ENCODE measurements at regions not wholly inside any gene's neighbourhood (a gene's known extent, or its start where the extent isn't known, plus 50 kb on each side); places are given as distances from the start of the nearest gene placed in this dataset.
A peak's percentile ranks its signal among the peaks of the same experiment; 100 is the strongest.

DNA sequence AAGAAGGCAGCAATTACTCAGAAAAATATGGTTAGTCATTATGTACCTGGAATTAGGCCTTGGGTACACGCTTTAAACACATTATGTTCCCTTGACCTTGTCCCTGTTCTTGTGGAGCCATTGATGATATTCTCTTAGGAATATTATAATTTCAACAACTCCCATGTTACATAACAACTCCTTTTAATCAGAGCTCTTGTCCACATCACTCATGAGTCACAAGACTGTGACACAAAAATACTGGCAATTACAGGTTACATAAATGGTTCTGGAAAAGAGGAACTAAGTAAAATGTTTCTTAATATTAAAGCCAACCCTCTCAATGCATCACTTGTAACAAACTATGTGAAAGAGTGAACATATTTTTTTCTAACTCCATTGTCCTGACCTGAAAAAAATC lies 143.8 kb upstream of the PCLO start:
- Histone ChIP-seq H3K4me1 (ENCODE audit: control insufficient read depth, insufficient read depth, low read length) (no peaks in the 10 kb centered on the region), H3K9me3 (ENCODE audit: control insufficient read depth, low read length) (no peaks in the 10 kb centered on the region), H3K27me3 (ENCODE audit: control insufficient read depth, insufficient read depth) (no peaks in the 10 kb centered on the region), H3K4me3 (ENCODE audit: low read length) (no peak overlapping the region), H3K27ac (ENCODE audit: low read length) (no peak overlapping the region)
- DNase-seq (no peak), ATAC-seq (no peak)
- 0% methylated on average over 1 of the region's 1 CpG for WGBS
- intact Hi-C loops (cut with DNase I), result no loop called here

DNA sequence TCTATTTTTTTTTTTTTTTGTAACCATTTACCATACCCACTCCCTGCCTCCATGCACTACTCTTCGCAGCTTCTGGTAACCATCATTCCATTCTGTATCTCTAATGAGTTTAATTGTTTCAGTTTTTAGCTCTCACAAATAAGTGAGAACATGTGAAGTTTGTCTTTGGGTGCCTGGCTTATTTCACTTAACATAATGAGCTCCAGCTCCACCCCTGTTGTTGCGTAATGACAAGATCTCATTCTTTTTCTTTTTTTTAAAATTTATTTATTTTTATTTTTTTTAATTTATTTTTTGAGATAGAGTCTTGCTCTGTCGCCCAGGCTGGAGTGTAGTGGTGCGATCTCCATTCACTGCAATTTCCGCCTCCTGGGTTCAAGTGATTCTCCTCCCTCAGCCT lies 142.3 kb upstream of the PCLO start:
- no peaks in the 10 kb centered on the region for H3K4me1 ChIP-seq (ENCODE audit: control insufficient read depth, insufficient read depth, low read length)
- DNase-seq, result no peak
- no peaks in the 10 kb centered on the region for H3K9me3 ChIP-seq (ENCODE audit: control insufficient read depth, low read length)
- H3K4me3 ChIP-seq (ENCODE audit: low read length), result no peak overlapping the region
- intact Hi-C loops (cut with DNase I), result no loop called here
- no peaks in the 10 kb centered on the region for H3K27me3 ChIP-seq (ENCODE audit: control insufficient read depth, insufficient read depth)
- H3K27ac ChIP-seq (ENCODE audit: low read length), result no peak overlapping the region
- no peak for ATAC-seq
- WGBS, result 89% methylated on average over 5 of the region's 5 CpGs

DNA sequence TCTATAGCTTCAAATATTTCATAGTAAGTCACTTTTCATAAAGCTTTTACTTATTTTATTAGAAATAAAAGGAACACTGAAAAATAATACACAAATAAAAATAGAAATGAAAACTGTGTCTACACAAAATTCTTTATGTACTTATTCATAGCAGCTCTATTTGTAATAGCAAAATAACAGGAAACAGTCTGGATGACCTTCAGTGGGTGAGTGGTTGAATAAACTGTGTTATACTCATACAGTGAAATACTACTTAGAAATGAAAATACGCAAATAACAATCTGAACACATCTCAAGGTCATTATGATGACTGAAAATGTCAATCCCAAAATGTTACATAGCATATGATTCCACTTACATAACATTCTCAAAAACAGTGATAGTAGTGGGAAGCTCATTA lies 138.7 kb upstream of the PCLO start:
- Histone ChIP-seq H3K4me3 (ENCODE audit: low read length) (no peak overlapping the region), H3K27me3 (ENCODE audit: control insufficient read depth, insufficient read depth) (no peaks in the 10 kb centered on the region), H3K27ac (ENCODE audit: low read length) (no peak overlapping the region), H3K4me1 (ENCODE audit: control insufficient read depth, insufficient read depth, low read length) (no peaks in the 10 kb centered on the region), H3K9me3 (ENCODE audit: control insufficient read depth, low read length) (no peaks in the 10 kb centered on the region)
- intact Hi-C loops (cut with DNase I), result no loop called here
- 73% methylated on average over 1 of the region's 1 CpG for WGBS
- no peak for ATAC-seq
- DNase-seq, result no peak

DNA sequence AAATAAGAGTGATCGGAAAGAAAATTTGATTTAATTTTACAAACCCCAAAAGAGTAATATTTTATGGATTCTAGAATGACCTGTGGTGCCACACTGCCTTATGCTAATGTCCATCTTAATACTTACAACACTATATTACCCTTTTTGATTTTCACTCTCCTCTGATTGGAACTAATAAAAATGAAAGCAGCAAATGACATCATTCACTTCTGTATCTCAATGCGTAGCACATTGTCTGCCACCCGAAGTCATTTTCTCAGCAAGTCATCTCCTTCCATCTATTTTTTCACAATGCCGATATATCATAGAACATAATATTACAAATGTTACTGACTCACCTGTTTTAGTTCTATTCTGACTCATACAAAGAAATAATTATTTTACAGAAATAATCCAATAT lies 127.5 kb upstream of the PCLO start:
- H3K27ac ChIP-seq (ENCODE audit: low read length), result no peak overlapping the region
- H3K27me3 ChIP-seq (ENCODE audit: control insufficient read depth, insufficient read depth), result no peaks in the 10 kb centered on the region
- no peaks in the 10 kb centered on the region for H3K9me3 ChIP-seq (ENCODE audit: control insufficient read depth, low read length)
- 87% methylated on average over 4 of the region's 4 CpGs for WGBS
- intact Hi-C loops (cut with DNase I), result no loop called here
- no peaks in the 10 kb centered on the region for H3K4me1 ChIP-seq (ENCODE audit: control insufficient read depth, insufficient read depth, low read length)
- no peak for DNase-seq
- H3K4me3 ChIP-seq (ENCODE audit: low read length), result no peak overlapping the region
- no peak for ATAC-seq

DNA sequence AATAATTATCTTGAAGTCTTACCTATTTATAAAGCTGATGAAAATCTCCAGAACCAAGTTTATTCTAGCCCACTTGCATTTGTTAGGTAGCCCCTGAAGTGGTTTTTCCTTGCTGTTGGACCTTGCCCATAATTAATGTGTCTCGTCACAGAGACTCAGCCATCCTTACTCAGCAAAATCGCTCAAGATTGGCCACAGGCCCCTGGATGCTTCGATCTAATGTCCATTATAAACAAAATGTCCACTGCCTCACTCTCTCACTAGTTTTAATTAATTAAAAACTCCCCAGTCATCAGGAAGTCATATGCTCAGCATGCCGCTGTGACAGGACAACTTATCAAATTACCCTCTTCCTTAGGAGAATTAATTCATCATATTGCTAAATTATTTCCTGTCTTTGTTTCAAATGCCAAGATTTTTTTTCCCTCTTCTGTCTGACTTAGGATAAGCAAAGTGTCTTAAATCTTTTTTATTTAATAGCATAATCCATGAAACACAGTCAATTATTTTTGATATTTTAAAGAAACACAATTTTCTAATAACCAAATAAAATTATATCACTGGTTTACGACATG lies 126.8 kb upstream of the PCLO start:
- no peaks in the 10 kb centered on the region for H3K9me3 ChIP-seq (ENCODE audit: control insufficient read depth, low read length)
- no peaks in the 10 kb centered on the region for H3K4me1 ChIP-seq (ENCODE audit: control insufficient read depth, insufficient read depth, low read length)
- H3K27me3 ChIP-seq (ENCODE audit: control insufficient read depth, insufficient read depth), result no peaks in the 10 kb centered on the region
- no peak overlapping the region for H3K27ac ChIP-seq (ENCODE audit: low read length)
- 41% methylated on average over 5 of the region's 5 CpGs for WGBS
- intact Hi-C loops (cut with DNase I), result no loop called here
- no peak for DNase-seq
- no peak overlapping the region for H3K4me3 ChIP-seq (ENCODE audit: low read length)
- ATAC-seq, result no peak

GRCh38 chr7:83280671-83281070 lies 118.0 kb upstream of the PCLO start:
- 65% methylated on average over 2 of the region's 2 CpGs for WGBS
- Histone ChIP-seq H3K9me3 (ENCODE audit: control insufficient read depth, low read length) (no peaks in the 10 kb centered on the region), H3K27me3 (ENCODE audit: control insufficient read depth, insufficient read depth) (no peaks in the 10 kb centered on the region), H3K4me1 (ENCODE audit: control insufficient read depth, insufficient read depth, low read length) (no peaks in the 10 kb centered on the region), H3K27ac (ENCODE audit: low read length) (no peak overlapping the region), H3K4me3 (ENCODE audit: low read length) (no peak overlapping the region)
- intact Hi-C loops (cut with DNase I), result no loop called here
- ATAC-seq, result no peak
- DNase-seq, result no peak

DNA sequence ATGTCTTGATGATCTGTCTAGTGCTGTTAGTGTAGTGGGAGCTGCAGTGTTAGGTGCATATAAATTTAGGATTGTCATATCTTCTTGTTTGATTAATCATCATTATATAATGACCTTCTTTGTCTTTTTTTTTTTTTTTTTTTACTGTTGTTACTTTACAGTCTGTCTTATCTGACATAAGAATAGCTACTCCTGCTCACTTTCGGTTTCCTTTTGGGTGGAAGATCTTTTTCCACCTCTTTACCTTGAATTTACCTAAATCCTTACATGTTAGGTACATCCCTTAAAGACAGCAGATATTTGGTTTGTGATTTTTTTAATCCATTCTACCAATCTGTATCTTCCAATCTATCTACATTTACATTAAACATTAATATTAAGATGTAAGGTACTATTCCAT lies 113.6 kb upstream of the PCLO start:
- no peaks in the 10 kb centered on the region for H3K9me3 ChIP-seq (ENCODE audit: control insufficient read depth, low read length)
- 83% methylated on average over 1 of the region's 1 CpG for WGBS
- DNase-seq (no peak), ATAC-seq (no peak)
- no peaks in the 10 kb centered on the region for H3K27me3 ChIP-seq (ENCODE audit: control insufficient read depth, insufficient read depth)
- no peak overlapping the region for H3K4me3 ChIP-seq (ENCODE audit: low read length)
- intact Hi-C loops (cut with DNase I), result loop anchor here in 1 of 4 donors (5.0 kb wide), 1 partner anchor 464 kb away; no protein-coding TSS in a partner anchor
- H3K27ac ChIP-seq (ENCODE audit: low read length), result no peak overlapping the region
- no peaks in the 10 kb centered on the region for H3K4me1 ChIP-seq (ENCODE audit: control insufficient read depth, insufficient read depth, low read length)

- Histone ChIP-seq H3K27ac (ENCODE audit: low read length) (no peak overlapping the region), H3K9me3 (ENCODE audit: control insufficient read depth, low read length) (no peaks in the 10 kb centered on the region), H3K4me3 (ENCODE audit: low read length) (no peak overlapping the region), H3K4me1 (ENCODE audit: control insufficient read depth, insufficient read depth, low read length) (no peaks in the 10 kb centered on the region), H3K27me3 (ENCODE audit: control insufficient read depth, insufficient read depth) (no peaks in the 10 kb centered on the region)
- DNase-seq (no peak), ATAC-seq (no peak)
- intact Hi-C loops (cut with DNase I), result loop anchor here in 1 of 4 donors (5.0 kb wide), 1 partner anchor 456 kb away; no protein-coding TSS in a partner anchor
Observed at GRCh38 chr7:83273699-83274098, 111.0 kb upstream of the PCLO start.

- Histone ChIP-seq H3K27me3 (ENCODE audit: control insufficient read depth, insufficient read depth) (no peaks in the 10 kb centered on the region), H3K27ac (ENCODE audit: low read length) (no peak overlapping the region), H3K4me3 (ENCODE audit: low read length) (no peak overlapping the region), H3K9me3 (ENCODE audit: control insufficient read depth, low read length) (no peaks in the 10 kb centered on the region), H3K4me1 (ENCODE audit: control insufficient read depth, insufficient read depth, low read length) (no peaks in the 10 kb centered on the region)
- 69% methylated on average over 5 of the region's 5 CpGs for WGBS
- DNase-seq (no peak), ATAC-seq (peak in 1 of 2 donors; percentile 52)
- intact Hi-C loops (cut with DNase I), result loop anchor here in 1 of 4 donors (5.0 kb wide), 1 partner anchor 454 kb away; no protein-coding TSS in a partner anchor
Observed at GRCh38 chr7:83271212-83272099, 108.8 kb upstream of the PCLO start.

DNA sequence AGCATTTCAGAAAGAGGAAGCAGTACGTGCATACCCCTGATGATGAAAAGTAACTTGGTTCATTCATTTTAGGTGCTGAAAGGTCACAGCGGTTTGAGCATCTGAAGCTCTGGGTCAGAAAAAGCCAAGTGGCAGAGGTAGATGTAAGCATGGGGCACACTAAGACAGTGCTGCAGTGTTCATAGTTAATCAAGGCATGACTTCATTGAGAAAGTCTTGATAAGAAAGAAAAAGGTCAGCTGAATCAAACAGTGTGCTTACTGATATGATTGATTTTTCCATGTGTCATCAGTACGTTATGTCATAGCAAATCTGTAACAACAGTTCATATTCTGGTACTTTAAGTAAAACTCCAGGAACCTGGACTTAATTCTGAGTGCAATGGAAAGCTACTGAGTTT lies 107.7 kb upstream of the PCLO start:
- Histone ChIP-seq H3K9me3 (ENCODE audit: control insufficient read depth, low read length) (no peaks in the 10 kb centered on the region), H3K27me3 (ENCODE audit: control insufficient read depth, insufficient read depth) (no peaks in the 10 kb centered on the region), H3K4me1 (ENCODE audit: control insufficient read depth, insufficient read depth, low read length) (no peaks in the 10 kb centered on the region), H3K4me3 (ENCODE audit: low read length) (no peak overlapping the region), H3K27ac (ENCODE audit: low read length) (no peak overlapping the region)
- ATAC-seq (no peak), DNase-seq (no peak)
- WGBS, result 54% methylated on average over 3 of the region's 3 CpGs
- intact Hi-C loops (cut with DNase I), result loop anchor here in 1 of 4 donors (5.0 kb wide), 1 partner anchor 453 kb away; no protein-coding TSS in a partner anchor

- 37% methylated on average over 2 of the region's 2 CpGs for WGBS
- intact Hi-C loops (cut with DNase I), result loop anchor here in 1 of 4 donors (10.0 kb wide), 1 partner anchor 452 kb away; no protein-coding TSS in a partner anchor
Observed at GRCh38 chr7:83267141-83267631, 104.5 kb upstream of the PCLO start.

More at GRCh38 chr7:83267141-83267631, 104.5 kb upstream of the PCLO start:
- Histone ChIP-seq H3K9me3 (ENCODE audit: control insufficient read depth, low read length) (no peaks in the 10 kb centered on the region), H3K4me3 (ENCODE audit: low read length) (no peak overlapping the region), H3K27me3 (ENCODE audit: control insufficient read depth, insufficient read depth) (no peaks in the 10 kb centered on the region), H3K27ac (ENCODE audit: low read length) (no peak overlapping the region), H3K4me1 (ENCODE audit: control insufficient read depth, insufficient read depth, low read length) (no peaks in the 10 kb centered on the region)
- ATAC-seq (no peak), DNase-seq (no peak)

Measured in right cardiac atrium (tissue), 5 donors.